ENCODE measurements at regions not wholly inside any gene's neighbourhood (a gene's known extent, or its start where the extent isn't known, plus 50 kb on each side); places are given as distances from the start of the nearest gene placed in this dataset.

GRCh38 chr2:107182981-107183380, 297.0 kb upstream of the ST6GAL2 start:
- TF ChIP-seq POLR2A (IDR thresholded peaks at IDR 0.05), result no peak
- TF ChIP-seq CTCF (IDR thresholded peaks at IDR 0.05), result no peak
